ENCODE measurements at regions not wholly inside any gene's neighbourhood (a gene's known extent, or its start where the extent isn't known, plus 50 kb on each side); places are given as distances from the start of the nearest gene placed in this dataset.

GRCh38 chr10:64368298-64368697 is 847.1 kb downstream of the REEP3 start:
- H3K36me3 ChIP-seq (ENCODE audit: insufficient read depth, low read length) = no peaks in the 10 kb centered on the region
- Mint-ChIP-seq H3K4me1 (no peaks in the 10 kb centered on the region), H3K4me3 (no peak overlapping the region), H3K27me3 (no peaks in the 10 kb centered on the region), H3K27ac (no peak overlapping the region), H3K9me3 (peaks cover 0 to 13% (median 3%) of the 10 kb centered on the region in 5 donors), H3K36me3 (no peaks in the 10 kb centered on the region)
- DNase-seq = no peak
- H3K4me3 ChIP-seq (ENCODE audit: low read length) = no peak overlapping the region
- H3K27me3 ChIP-seq (ENCODE audit: insufficient read depth, low read length, poor library complexity, severe bottlenecking) = no peaks in the 10 kb centered on the region
- POLR2A ChIA-PET = no interaction called here
- CTCF ChIA-PET = no interaction called here
- no peak overlapping the region for H3K27ac ChIP-seq (ENCODE audit: low read depth, low read length)
- no peaks in the 10 kb centered on the region for H3K9me3 ChIP-seq (ENCODE audit: low read length)
- no peaks in the 10 kb centered on the region for H3K4me1 ChIP-seq (ENCODE audit: insufficient read depth, low read length)

GRCh38 chr10:64369885-64370773 is 848.9 kb downstream of the REEP3 start:
- POLR2A ChIA-PET = no interaction called here
- no peak overlapping the region for H3K27ac ChIP-seq (ENCODE audit: low read depth, low read length)
- no peaks in the 10 kb centered on the region for H3K9me3 ChIP-seq (ENCODE audit: low read length)
- CTCF ChIA-PET = no interaction called here
- H3K36me3 Mint-ChIP-seq = no peaks in the 10 kb centered on the region
- no peaks in the 10 kb centered on the region for H3K27me3 Mint-ChIP-seq
- H3K4me3 ChIP-seq (ENCODE audit: low read length) = no peak overlapping the region
- no peak overlapping the region for H3K4me3 Mint-ChIP-seq
- DNase-seq = no peak
- H3K36me3 ChIP-seq (ENCODE audit: insufficient read depth, low read length) = no peaks in the 10 kb centered on the region
- peaks cover 0 to 13% (median 4%) of the 10 kb centered on the region in 5 donors for H3K9me3 Mint-ChIP-seq
- no peak overlapping the region for H3K27ac Mint-ChIP-seq
- no peaks in the 10 kb centered on the region for H3K4me1 Mint-ChIP-seq
- no peaks in the 10 kb centered on the region for H3K4me1 ChIP-seq (ENCODE audit: insufficient read depth, low read length)
- H3K27me3 ChIP-seq (ENCODE audit: insufficient read depth, low read length, poor library complexity, severe bottlenecking) = no peaks in the 10 kb centered on the region

GRCh38 chr10:64374346-64374745 is 853.1 kb downstream of the REEP3 start:
- no peak overlapping the region for H3K4me3 ChIP-seq (ENCODE audit: low read length)
- no peaks in the 10 kb centered on the region for H3K27me3 ChIP-seq (ENCODE audit: insufficient read depth, low read length, poor library complexity, severe bottlenecking)
- H3K27ac ChIP-seq (ENCODE audit: low read depth, low read length) = no peak overlapping the region
- no peaks in the 10 kb centered on the region for H3K27me3 Mint-ChIP-seq
- no peak overlapping the region for H3K27ac Mint-ChIP-seq
- ChIA-PET POLR2A (no interaction called here), CTCF (no interaction called here)
- peaks cover 0 to 20% (median 5%) of the 10 kb centered on the region in 5 donors for H3K9me3 Mint-ChIP-seq
- no peaks in the 10 kb centered on the region for H3K9me3 ChIP-seq (ENCODE audit: low read length)
- no peaks in the 10 kb centered on the region for H3K4me1 ChIP-seq (ENCODE audit: insufficient read depth, low read length)
- DNase-seq = no peak
- H3K4me1 Mint-ChIP-seq = no peaks in the 10 kb centered on the region
- no peaks in the 10 kb centered on the region for H3K36me3 ChIP-seq (ENCODE audit: insufficient read depth, low read length)
- H3K4me3 Mint-ChIP-seq = no peak overlapping the region
- no peaks in the 10 kb centered on the region for H3K36me3 Mint-ChIP-seq

GRCh38 chr10:64376167-64376566 is 855.0 kb downstream of the REEP3 start:
- Mint-ChIP-seq H3K4me3 (no peak overlapping the region), H3K9me3 (peaks cover 4 to 16% (median 5%) of the 10 kb centered on the region in 5 donors), H3K4me1 (no peaks in the 10 kb centered on the region), H3K27ac (no peak overlapping the region), H3K36me3 (no peaks in the 10 kb centered on the region), H3K27me3 (no peaks in the 10 kb centered on the region)
- Histone ChIP-seq H3K27me3 (ENCODE audit: insufficient read depth, low read length, poor library complexity, severe bottlenecking) (no peaks in the 10 kb centered on the region), H3K27ac (ENCODE audit: low read depth, low read length) (no peak overlapping the region), H3K4me1 (ENCODE audit: insufficient read depth, low read length) (no peaks in the 10 kb centered on the region), H3K9me3 (ENCODE audit: low read length) (no peaks in the 10 kb centered on the region), H3K4me3 (ENCODE audit: low read length) (no peak overlapping the region), H3K36me3 (ENCODE audit: insufficient read depth, low read length) (no peaks in the 10 kb centered on the region)
- ChIA-PET POLR2A (no interaction called here), CTCF (no interaction called here)
- no peak for DNase-seq

DNA sequence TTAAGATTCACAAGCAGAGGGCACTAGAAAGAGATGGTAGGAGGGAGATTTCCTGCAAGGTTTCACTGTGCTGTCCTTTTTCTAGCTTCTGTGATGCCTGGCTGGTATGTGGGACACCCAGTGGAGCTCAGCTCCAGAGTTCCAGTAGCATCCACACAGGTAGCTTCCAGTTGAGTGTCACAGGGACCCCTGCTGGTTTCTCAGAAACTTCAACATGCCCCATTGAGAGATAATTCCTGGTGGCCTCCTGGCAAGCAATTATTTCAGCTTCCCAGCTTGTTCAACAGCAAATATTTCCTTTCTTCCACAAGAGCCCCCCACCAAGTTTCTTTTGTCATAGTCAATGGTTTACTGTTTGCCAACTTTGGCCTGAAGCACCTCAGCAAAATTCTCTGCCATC is 858.7 kb downstream of the REEP3 start:
- POLR2A ChIA-PET = no interaction called here
- Mint-ChIP-seq H3K9me3 (peaks cover 3 to 15% (median 9%) of the 10 kb centered on the region in 5 donors), H3K4me3 (no peak overlapping the region)

GRCh38 chr10:64385355-64385754 is 864.2 kb downstream of the REEP3 start:
- Mint-ChIP-seq H3K27ac (no peak overlapping the region), H3K4me1 (no peaks in the 10 kb centered on the region), H3K4me3 (no peak overlapping the region), H3K27me3 (no peaks in the 10 kb centered on the region), H3K36me3 (no peaks in the 10 kb centered on the region), H3K9me3 (peaks cover 2 to 17% (median 7%) of the 10 kb centered on the region in 5 donors)
- no peaks in the 10 kb centered on the region for H3K27me3 ChIP-seq (ENCODE audit: insufficient read depth, low read length, poor library complexity, severe bottlenecking)
- no peaks in the 10 kb centered on the region for H3K36me3 ChIP-seq (ENCODE audit: insufficient read depth, low read length)
- no peaks in the 10 kb centered on the region for H3K9me3 ChIP-seq (ENCODE audit: low read length)
- DNase-seq = no peak
- no peak overlapping the region for H3K27ac ChIP-seq (ENCODE audit: low read depth, low read length)
- ChIA-PET CTCF (no interaction called here), POLR2A (no interaction called here)
- no peak overlapping the region for H3K4me3 ChIP-seq (ENCODE audit: low read length)
- H3K4me1 ChIP-seq (ENCODE audit: insufficient read depth, low read length) = no peaks in the 10 kb centered on the region

More for the DNA sequence above, 858.7 kb downstream of the REEP3 start:
- H3K4me3 ChIP-seq (ENCODE audit: low read length) = no peak overlapping the region
- no peak for DNase-seq
- H3K36me3 ChIP-seq (ENCODE audit: insufficient read depth, low read length) = no peaks in the 10 kb centered on the region
- Mint-ChIP-seq H3K4me1 (no peaks in the 10 kb centered on the region), H3K27ac (no peak overlapping the region), H3K36me3 (no peaks in the 10 kb centered on the region), H3K27me3 (no peaks in the 10 kb centered on the region)
- H3K27ac ChIP-seq (ENCODE audit: low read depth, low read length) = no peak overlapping the region
- CTCF ChIA-PET = no interaction called here
- no peaks in the 10 kb centered on the region for H3K9me3 ChIP-seq (ENCODE audit: low read length)
- H3K4me1 ChIP-seq (ENCODE audit: insufficient read depth, low read length) = no peaks in the 10 kb centered on the region
- no peaks in the 10 kb centered on the region for H3K27me3 ChIP-seq (ENCODE audit: insufficient read depth, low read length, poor library complexity, severe bottlenecking)

DNA sequence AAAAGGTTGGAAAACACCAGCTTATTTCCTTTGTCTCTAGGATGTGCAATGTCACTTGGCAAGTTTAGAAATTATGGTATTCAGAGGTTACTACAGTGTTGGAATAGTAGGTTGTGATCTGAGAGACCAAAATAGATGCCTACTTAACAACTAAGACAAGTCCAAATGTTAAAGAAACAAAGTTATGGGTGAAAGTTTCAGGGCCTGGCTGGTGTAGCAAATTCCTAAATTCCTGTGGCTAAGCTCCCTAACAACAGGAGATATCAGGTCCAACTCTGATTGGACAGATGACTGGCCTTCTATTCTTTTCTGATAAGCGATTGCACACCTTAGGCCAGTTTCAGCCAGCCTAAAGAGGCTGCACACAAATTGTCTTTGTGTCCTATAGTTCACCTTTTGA is 873.5 kb downstream of the REEP3 start:
- Mint-ChIP-seq H3K36me3 (no peaks in the 10 kb centered on the region), H3K9me3 (peaks cover 0 to 29% (median 12%) of the 10 kb centered on the region in 5 donors), H3K27me3 (no peaks in the 10 kb centered on the region), H3K4me3 (no peak overlapping the region), H3K27ac (no peak overlapping the region), H3K4me1 (no peaks in the 10 kb centered on the region)
- ChIA-PET CTCF (no interaction called here), POLR2A (no interaction called here)
- no peak overlapping the region for H3K27ac ChIP-seq (ENCODE audit: low read depth, low read length)
- H3K4me3 ChIP-seq (ENCODE audit: low read length) = no peak overlapping the region
- H3K4me1 ChIP-seq (ENCODE audit: insufficient read depth, low read length) = no peaks in the 10 kb centered on the region
- no peaks in the 10 kb centered on the region for H3K36me3 ChIP-seq (ENCODE audit: insufficient read depth, low read length)
- H3K9me3 ChIP-seq (ENCODE audit: low read length) = no peaks in the 10 kb centered on the region
- no peak for DNase-seq
- H3K27me3 ChIP-seq (ENCODE audit: insufficient read depth, low read length, poor library complexity, severe bottlenecking) = no peaks in the 10 kb centered on the region

DNA sequence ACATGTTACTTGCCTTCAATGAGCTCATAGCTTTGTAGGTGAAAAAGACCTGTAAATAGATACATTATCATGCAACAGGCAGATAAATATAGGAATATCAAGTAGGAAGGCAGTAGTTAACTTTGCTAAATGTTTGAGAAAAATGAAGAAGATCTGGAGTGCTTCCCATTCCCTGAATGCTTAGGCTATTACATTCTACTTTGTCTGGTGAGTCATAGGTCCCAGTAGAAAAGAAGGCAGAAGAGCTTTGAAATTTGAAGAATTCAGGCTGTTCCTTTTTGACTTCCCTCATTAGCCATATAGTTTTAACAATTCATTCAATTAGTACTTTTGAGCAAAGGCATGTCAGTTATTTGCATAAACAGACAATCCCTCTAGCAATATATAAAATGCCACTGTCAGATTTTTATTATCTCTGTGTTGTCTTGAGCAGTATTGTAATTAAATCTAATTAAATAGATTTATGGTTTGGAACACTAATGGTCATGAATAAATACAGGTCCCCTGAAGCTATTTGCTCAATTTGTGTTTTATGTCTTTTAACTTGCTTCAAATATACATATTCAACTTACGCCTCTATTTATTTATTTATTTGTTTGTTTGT is 875.0 kb downstream of the REEP3 start:
- no peak overlapping the region for H3K27ac ChIP-seq (ENCODE audit: low read depth, low read length)
- Mint-ChIP-seq H3K27ac (no peak overlapping the region), H3K27me3 (no peaks in the 10 kb centered on the region), H3K9me3 (peaks cover 0 to 33% (median 17%) of the 10 kb centered on the region in 5 donors), H3K4me1 (no peaks in the 10 kb centered on the region), H3K4me3 (no peak overlapping the region), H3K36me3 (no peaks in the 10 kb centered on the region)
- H3K27me3 ChIP-seq (ENCODE audit: insufficient read depth, low read length, poor library complexity, severe bottlenecking) = no peaks in the 10 kb centered on the region
- no peak overlapping the region for H3K4me3 ChIP-seq (ENCODE audit: low read length)
- ChIA-PET POLR2A (no interaction called here), CTCF (no interaction called here)
- no peak for DNase-seq
- no peaks in the 10 kb centered on the region for H3K4me1 ChIP-seq (ENCODE audit: insufficient read depth, low read length)
- no peaks in the 10 kb centered on the region for H3K9me3 ChIP-seq (ENCODE audit: low read length)
- H3K36me3 ChIP-seq (ENCODE audit: insufficient read depth, low read length) = no peaks in the 10 kb centered on the region

Measured in CD8-positive, alpha-beta memory T cell (primary cell).